Left kidney (tissue), 1 donor: ENCODE measurements at regions not wholly inside any gene's neighbourhood (a gene's known extent, or its start where the extent isn't known, plus 50 kb on each side); places are given as distances from the start of the nearest gene placed in this dataset.

Experiments used
- DNase-seq: peaks from one replicate; pipeline ENCODE4 v3.0.0-alpha.2; 2013

DNA sequence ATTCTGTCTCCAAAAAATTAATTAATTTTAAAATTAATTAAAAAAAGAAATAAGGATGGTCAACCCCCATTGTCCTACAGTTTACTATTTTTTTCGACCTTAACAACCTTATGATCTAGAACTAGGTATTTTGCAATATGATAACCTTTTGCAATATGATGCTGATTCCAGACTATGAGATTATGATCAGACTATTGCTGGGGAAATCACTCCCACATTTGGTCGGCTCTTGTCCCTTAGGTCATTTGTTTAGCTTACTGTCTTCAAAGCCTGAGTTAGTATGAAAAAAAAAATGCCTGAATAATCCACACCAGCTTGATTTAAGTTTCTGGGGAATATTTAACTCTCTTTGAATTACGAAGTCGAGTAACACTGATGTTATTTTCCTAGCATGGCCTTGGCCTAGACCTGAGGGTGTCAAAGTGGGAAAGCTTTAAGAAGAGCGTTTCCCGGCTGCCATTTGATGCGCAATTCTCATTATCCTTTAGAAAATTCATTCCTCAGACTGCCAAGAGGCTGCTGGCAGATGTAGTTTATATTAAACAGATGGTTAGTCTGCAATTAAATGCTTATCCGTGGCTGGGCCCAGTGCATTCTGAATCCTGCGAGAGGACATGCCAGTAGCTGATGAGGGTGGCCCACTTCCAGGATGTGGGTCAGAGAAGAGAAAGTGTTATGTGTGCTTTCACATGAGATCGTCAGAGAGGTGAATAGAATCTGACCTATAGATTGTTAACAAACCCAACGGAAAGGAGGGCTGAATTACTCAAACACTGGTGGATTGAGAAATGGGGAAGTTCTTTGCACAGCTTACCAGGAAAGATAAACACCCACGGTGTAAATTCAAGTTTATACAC, 496.0 kb upstream of the THBS1 start:
- DNase-seq, result no peak

GRCh38 chr15:39086641-39087040, 494.2 kb upstream of the THBS1 start:
- DNase-seq, result no peak

DNA sequence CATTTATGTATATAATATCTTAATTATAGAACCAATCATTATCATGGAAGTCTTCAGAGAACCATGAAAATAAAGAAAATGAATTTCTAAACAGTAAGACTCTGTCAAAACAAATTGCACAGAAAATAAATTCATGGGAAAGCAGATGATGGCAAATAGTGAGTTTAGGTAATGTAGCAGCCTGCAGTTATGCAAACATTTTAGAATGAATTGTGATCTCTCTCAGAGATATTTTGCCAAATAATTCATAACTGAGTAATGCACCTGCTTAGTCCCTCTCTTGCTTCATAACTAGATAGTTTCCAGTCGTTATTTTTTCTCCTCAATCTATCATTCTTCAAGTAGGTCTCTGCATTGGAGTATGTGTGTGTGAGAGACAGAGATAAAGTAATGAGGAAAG, 492.7 kb upstream of the THBS1 start:
- DNase-seq, result no peak

- DNase-seq, result no peak
Observed at GRCh38 chr15:39092354-39092753, 488.5 kb upstream of the THBS1 start.

DNA sequence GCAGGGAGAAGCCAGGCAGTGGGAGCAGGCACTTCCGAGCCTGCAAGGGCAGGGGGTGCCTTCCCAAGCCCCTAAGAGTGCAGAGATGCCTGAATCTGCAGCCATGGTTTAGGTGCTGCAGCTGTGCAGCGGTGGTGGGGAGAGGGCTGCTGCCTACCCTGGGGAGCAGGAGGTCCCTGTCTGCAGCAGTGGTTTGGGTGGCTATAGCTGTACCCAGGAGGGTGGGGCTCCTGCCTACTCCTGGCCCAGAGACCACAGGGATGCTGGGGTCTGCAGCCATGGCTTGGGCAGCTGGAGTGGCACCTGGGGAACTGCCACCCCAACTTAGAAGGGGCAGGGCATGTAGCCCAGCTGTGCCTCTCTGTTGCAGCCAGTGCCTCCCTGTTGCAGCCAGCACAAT, 488.1 kb upstream of the THBS1 start:
- no peak for DNase-seq

GRCh38 chr15:39094116-39094515, 486.8 kb upstream of the THBS1 start:
- DNase-seq, result no peak

GRCh38 chr15:39095218-39095879, 485.5 kb upstream of the THBS1 start:
- DNase-seq, result no peak

- DNase-seq, result no peak
Observed at GRCh38 chr15:39096608-39097205, 484.2 kb upstream of the THBS1 start.

GRCh38 chr15:39099524-39099923, 481.4 kb upstream of the THBS1 start:
- no peak for DNase-seq

- DNase-seq, result no peak
Observed at GRCh38 chr15:39100106-39100660, 480.7 kb upstream of the THBS1 start.

GRCh38 chr15:39102431-39102830, 478.4 kb upstream of the THBS1 start:
- no peak for DNase-seq

GRCh38 chr15:39106950-39107349, 473.9 kb upstream of the THBS1 start:
- no peak for DNase-seq

- no peak for DNase-seq
Observed at GRCh38 chr15:39108021-39108420, 472.9 kb upstream of the THBS1 start.

- DNase-seq, result no peak
Observed at GRCh38 chr15:39110336-39110735, 470.5 kb upstream of the THBS1 start.

- DNase-seq, result no peak
Observed at GRCh38 chr15:39110746-39111145, 470.1 kb upstream of the THBS1 start.

DNA sequence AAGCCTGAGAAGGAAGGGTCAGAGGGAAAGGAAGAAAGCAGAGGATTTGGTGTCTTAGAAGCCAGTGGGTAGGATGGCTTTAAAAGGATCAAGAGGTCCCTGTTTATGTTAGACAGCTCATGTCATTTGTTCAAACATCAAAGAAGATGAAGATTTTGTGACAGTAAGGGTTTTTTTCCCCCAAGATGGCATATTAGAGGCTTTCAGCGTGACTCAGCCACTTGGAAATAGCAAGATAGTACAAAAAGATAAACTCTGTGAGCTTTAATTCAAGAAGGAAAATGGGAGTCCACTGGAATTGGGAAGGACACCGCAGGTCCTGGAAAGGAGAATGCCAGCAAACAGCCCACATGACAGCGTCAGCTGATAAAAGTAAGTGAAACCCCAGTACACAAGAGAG, 467.1 kb upstream of the THBS1 start:
- DNase-seq, result no peak

- DNase-seq, result no peak
Observed at GRCh38 chr15:39114690-39115378, 466.0 kb upstream of the THBS1 start.

GRCh38 chr15:39115379-39116057, 465.4 kb upstream of the THBS1 start:
- DNase-seq, result no peak

DNA sequence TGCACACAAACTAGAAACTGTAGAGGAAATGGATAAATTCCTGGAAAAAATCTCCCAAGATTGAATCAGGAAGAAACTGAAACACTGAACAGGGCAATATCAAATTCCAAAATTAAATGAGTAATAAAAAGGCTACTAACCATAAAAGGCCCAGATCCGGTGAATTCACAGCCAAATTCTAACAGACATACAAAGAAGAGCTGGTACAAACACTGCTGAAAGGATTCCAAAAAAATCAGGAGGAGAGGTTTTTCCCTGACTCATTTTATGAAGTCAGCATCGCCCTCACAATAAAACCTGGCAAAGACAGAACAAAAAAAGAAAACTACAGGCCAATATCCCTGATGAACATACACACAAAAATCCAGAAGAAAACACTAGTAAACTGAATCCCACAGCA, 462.4 kb upstream of the THBS1 start:
- DNase-seq, result no peak

- DNase-seq, result no peak
Observed at GRCh38 chr15:39124155-39124552, 456.7 kb upstream of the THBS1 start.

DNA sequence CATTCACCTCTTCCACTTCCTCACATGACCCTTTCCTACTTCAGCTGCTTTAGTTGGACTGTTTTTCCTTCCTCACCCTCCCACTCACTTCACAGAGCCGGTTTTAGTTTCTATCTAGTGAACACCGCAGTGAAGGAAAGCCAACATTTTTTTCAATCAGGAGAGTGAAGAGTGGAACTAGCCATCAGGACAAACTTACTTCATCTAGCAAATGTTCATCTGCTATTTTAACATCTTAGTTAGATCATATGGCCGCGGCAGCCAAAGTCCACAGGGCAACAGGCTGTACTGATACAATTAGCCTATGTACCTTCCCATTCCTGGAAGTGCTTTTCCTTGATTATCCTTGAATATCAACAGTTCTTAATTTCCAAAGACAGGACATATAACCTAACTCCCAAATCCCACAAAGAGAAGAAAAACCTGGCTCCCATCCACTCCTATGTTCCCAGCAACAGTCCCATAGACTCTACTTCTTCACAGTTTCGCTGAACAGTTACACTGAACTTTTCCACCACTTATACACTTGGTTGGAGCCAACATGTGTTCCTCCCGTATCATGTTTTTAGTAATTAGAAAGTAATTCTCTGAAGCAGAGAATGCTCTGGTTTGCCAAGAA, 456.2 kb upstream of the THBS1 start:
- no peak for DNase-seq
